HG02981 (cell line): ENCODE measurements at regions not wholly inside any gene's neighbourhood (a gene's known extent, or its start where the extent isn't known, plus 50 kb on each side); places are given as distances from the start of the nearest gene placed in this dataset.
"Not testable (repeated sequence)": the region's sequence is repeated elsewhere in the genome, so short reads cannot be mapped to it uniquely, and the experiment has no call there.

Source experiments
- ATAC-seq: cut with Tn5 transposase; IDR thresholded peaks from one replicate; pipeline ENCODE4 v1.9.1; 2021; ENCODE audit warnings: mild to moderate bottlenecking, moderate library complexity; ENCODE audit not compliant: unreplicated experiment

- no peak for ATAC-seq
Observed at GRCh38 chr4:53886090-53886489, 178.3 kb downstream of the CHIC2 start.

GRCh38 chr4:53885668-53886067 is 178.7 kb downstream of the CHIC2 start:
- ATAC-seq: no peak

- not testable (repeated sequence) for ATAC-seq
Observed at GRCh38 chr4:53877096-53877495, 187.3 kb downstream of the CHIC2 start.

- no peak for ATAC-seq
Observed at GRCh38 chr4:53866055-53866454, 198.3 kb downstream of the CHIC2 start.

GRCh38 chr4:53865054-53865453 is 199.4 kb downstream of the CHIC2 start:
- ATAC-seq: no peak

GRCh38 chr4:53863736-53864365 is 200.6 kb downstream of the CHIC2 start:
- ATAC-seq: no peak

- ATAC-seq: no peak
Observed at GRCh38 chr4:53863158-53863557, 201.2 kb downstream of the CHIC2 start.

GRCh38 chr4:53861856-53862610 is 202.4 kb downstream of the CHIC2 start:
- ATAC-seq: no peak

GRCh38 chr4:53859305-53859704 is 205.1 kb downstream of the CHIC2 start:
- ATAC-seq: no peak

GRCh38 chr4:53858744-53859143 is 205.7 kb downstream of the CHIC2 start:
- ATAC-seq: no peak

GRCh38 chr4:53855581-53856250 is 208.7 kb downstream of the CHIC2 start:
- no peak for ATAC-seq

- no peak for ATAC-seq
Observed at GRCh38 chr4:53854991-53855568, 209.3 kb downstream of the CHIC2 start.

- ATAC-seq: no peak
Observed at GRCh38 chr4:53852343-53852742, 212.1 kb downstream of the CHIC2 start.

- ATAC-seq: no peak
Observed at GRCh38 chr4:53847965-53848364, 216.4 kb downstream of the CHIC2 start.

GRCh38 chr4:53844551-53844950 is 219.9 kb downstream of the CHIC2 start:
- ATAC-seq: no peak

- ATAC-seq: no peak
Observed at GRCh38 chr4:53844133-53844532, 220.3 kb downstream of the CHIC2 start.

- no peak for ATAC-seq
Observed at GRCh38 chr4:53841711-53842110, 222.7 kb downstream of the CHIC2 start.

- ATAC-seq: no peak
Observed at GRCh38 chr4:53840643-53841042, 223.8 kb downstream of the CHIC2 start.

GRCh38 chr4:53833302-53834003 is 231.0 kb downstream of the CHIC2 start:
- not testable (repeated sequence) for ATAC-seq

GRCh38 chr4:53832549-53832948 is 231.9 kb downstream of the CHIC2 start:
- no peak for ATAC-seq

GRCh38 chr4:53830511-53830910 is 233.9 kb downstream of the CHIC2 start:
- no peak for ATAC-seq
